HCT116 (cell line): ENCODE measurements at regions not wholly inside any gene's neighbourhood (a gene's known extent, or its start where the extent isn't known, plus 50 kb on each side); places are given as distances from the start of the nearest gene placed in this dataset.

ENCODE experiments used
- ATAC-seq: fragments of 200-7000 bp; cut with Tn5 transposase; 2 replicates; pipeline ENCODE4 v1.9.1; 2020; ENCODE audit warnings: mild to moderate bottlenecking, moderate library complexity
- BruUV-seq: library from RNA; stranded (reverse); fragments of 400-500 nt; replicated peaks from 2 replicates; lab custom pipeline; 2021; lab: Mats Ljungman, UMichigan
- CTCF ChIA-PET: fragments of 300-600 bp; sonication (Branson Sonifier 250); formaldehyde crosslinking; loops from one replicate; lab custom pipeline; 2021; ENCODE audit warnings: antibody characterized with exemption; lab: Charles Lee
- POLR2A ChIA-PET: fragments of 300-600, 350-600 bp; sonication (Branson Sonifier 250); formaldehyde crosslinking; loops from one replicate; lab custom pipeline; 2021; ENCODE audit warnings: antibody characterized with exemption; lab: Charles Lee
- RAD21 ChIA-PET, 2 experiments: fragments of 300-600 bp; sonication (Branson Sonifier 250); formaldehyde crosslinking; loops; one replicate each; lab custom pipeline; 2023; ENCODE audit warnings: low total read pairs in 2 of 2; ENCODE audit not compliant: uncharacterized antibody in 2 of 2, unreplicated experiment in 2 of 2, low non-redundant PET in 1 of 2; lab: Charles Lee
- DNase-seq: peaks from one replicate; pipeline ENCODE4 v3.0.0-alpha.2; 2010; ENCODE audit warnings: low read depth, low spot score
- H2AFZ ChIP-seq: fragments of 200-600 bp; shearing (Covaris generic), sonication (generic); 2 replicates; pipeline ENCODE4 v1.6.1; 2017; ENCODE audit warnings: low read depth, mixed run types, mixed read lengths, antibody characterized with exemption, low read length; ENCODE audit not compliant: poor library complexity, severe bottlenecking
- H3K27ac ChIP-seq: 2 replicates; pipeline ENCODE4 v1.5.1; 2012; ENCODE audit warnings: low read depth, low read length
- H3K27me3 ChIP-seq: fragments of 200-600 bp; sonication (generic); 2 replicates; pipeline ENCODE4 v1.6.1; 2016; ENCODE audit warnings: mixed run types, low read length, mixed read lengths; ENCODE audit not compliant: insufficient read depth
- H3K36me3 ChIP-seq, 2 experiments: fragments of 200-500 bp in 1 of 2; fragments of 200-600 bp in 1 of 2; sonication (Bioruptor generic) in 1 of 2; sonication (generic) in 1 of 2; 2 replicates each; pipeline versions ENCODE4 v1.5.1 to v1.6.1; 2014 to 2016; ENCODE audit warnings: low read length in 2 of 2, inconsistent platforms in 1 of 2, mixed read lengths in 1 of 2, mixed run types in 1 of 2; ENCODE audit not compliant: insufficient read depth in 2 of 2, control insufficient read depth in 1 of 2
- H3K4me1 ChIP-seq, 2 experiments: fragments of 200-600 bp in 1 of 2; sonication (generic) in 1 of 2; 2 replicates each; pipeline versions ENCODE4 v1.5.1 to v1.6.1; 2012 to 2017; ENCODE audit warnings: low read length in 2 of 2, inconsistent platforms in 1 of 2, mild to moderate bottlenecking in 1 of 2, mixed read lengths in 1 of 2, mixed run types in 1 of 2, moderate library complexity in 1 of 2; ENCODE audit not compliant: insufficient read depth in 2 of 2, control insufficient read depth in 1 of 2
- H3K4me2 ChIP-seq: fragments of 200-600 bp; sonication (generic); 2 replicates; pipeline ENCODE4 v1.6.1; 2017; ENCODE audit warnings: mixed run types, low read length, mixed read lengths
- H3K4me3 ChIP-seq, 2 experiments: fragments of 200-600 bp in 1 of 2; sonication (generic) in 1 of 2; replicated peaks in 1 of 2; 2 replicates each; pipeline ENCODE4 v1.5.1; 2011 to 2016; ENCODE audit warnings: low read length in 2 of 2, control low read depth in 1 of 2, low read depth in 1 of 2, mild to moderate bottlenecking in 1 of 2, mixed read lengths in 1 of 2, mixed run types in 1 of 2
- H3K79me2 ChIP-seq: fragments of 200-600 bp; sonication (generic); 2 replicates; pipeline ENCODE4 v1.6.1; 2017; ENCODE audit warnings: mild to moderate bottlenecking, mixed run types, low read length, moderate library complexity, mixed read lengths; ENCODE audit not compliant: insufficient read depth
- H3K9ac ChIP-seq: fragments of 200-600 bp; sonication (generic); 2 replicates; pipeline ENCODE4 v1.6.1; 2016; ENCODE audit warnings: low read length, mixed read lengths
- H3K9me2 ChIP-seq: fragments of 200-600 bp; sonication (generic), shearing (Covaris generic); 2 replicates; pipeline ENCODE4 v1.6.1; 2017; ENCODE audit warnings: mixed run types, mild to moderate bottlenecking, moderate library complexity; ENCODE audit not compliant: insufficient read depth
- H3K9me3 ChIP-seq, 2 experiments: fragments of 200-500 bp in 1 of 2; fragments of 200-600 bp in 1 of 2; sonication (Bioruptor generic) in 1 of 2; sonication (generic) in 1 of 2; 2 replicates each; pipeline ENCODE4 v1.6.1; 2014 to 2017; ENCODE audit warnings: low read length in 2 of 2, mixed read lengths in 2 of 2, inconsistent platforms in 1 of 2, low read depth in 1 of 2, mild to moderate bottlenecking in 1 of 2, mixed run types in 1 of 2, moderate library complexity in 1 of 2; ENCODE audit not compliant: control insufficient read depth in 1 of 2, insufficient read depth in 1 of 2
- H4K20me1 ChIP-seq: fragments of 200-600 bp; sonication (generic), shearing (Covaris generic); 2 replicates; pipeline ENCODE4 v1.6.1; 2017; ENCODE audit warnings: mixed run types, mild to moderate bottlenecking, moderate library complexity; ENCODE audit not compliant: insufficient read depth
- CBX3 ChIP-seq: IDR thresholded peaks from 2 replicates; pipeline ENCODE4 v1.6.1; 2012; ENCODE audit warnings: low read depth
- CEBPB ChIP-seq: IDR thresholded peaks from 2 replicates; pipeline ENCODE4 v1.6.1; 2012; ENCODE audit warnings: low read depth
- EGR1 ChIP-seq: IDR thresholded peaks from 2 replicates; pipeline ENCODE4 v1.6.1; 2012; ENCODE audit warnings: low read depth
- ELF1 ChIP-seq: IDR thresholded peaks from 2 replicates; pipeline ENCODE4 v1.6.1; 2012; ENCODE audit warnings: low read depth, borderline replicate concordance
- EZH2 ChIP-seq: fragments of 200-600 bp; sonication (generic); IDR thresholded peaks from 2 replicates; pipeline ENCODE4 v1.6.1; 2017; ENCODE audit warnings: antibody characterized with exemption, mixed run types
- EZH2phosphoT487 ChIP-seq: fragments of 200-600 bp; IDR thresholded peaks from 2 replicates; pipeline ENCODE4 v1.6.1; 2018; ENCODE audit warnings: antibody characterized with exemption, borderline replicate concordance
- FOSL1 ChIP-seq: IDR thresholded peaks from 2 replicates; pipeline ENCODE4 v1.6.1; 2012; ENCODE audit warnings: low read depth
- JUND ChIP-seq: IDR thresholded peaks from 2 replicates; pipeline ENCODE4 v1.6.1; 2012
- POLR2A ChIP-seq: IDR thresholded peaks from 2 replicates; pipeline ENCODE4 v1.7.0; 2011; ENCODE audit warnings: borderline replicate concordance; ENCODE audit not compliant: insufficient read depth, insufficient read length; ENCODE audit errors: extremely low read depth
- RAD21 ChIP-seq: IDR thresholded peaks from 2 replicates; pipeline ENCODE4 v1.6.1; 2012; ENCODE audit warnings: low read depth, mild to moderate bottlenecking
- SP1 ChIP-seq: IDR thresholded peaks from 2 replicates; pipeline ENCODE4 v1.6.1; 2012; ENCODE audit warnings: low read depth
- TCF7L2 ChIP-seq: IDR thresholded peaks from 2 replicates; pipeline ENCODE4 v1.7.0; 2011; ENCODE audit warnings: borderline replicate concordance, inconsistent platforms; ENCODE audit not compliant: insufficient read depth, insufficient read length; ENCODE audit errors: extremely low read depth
- YY1 ChIP-seq: IDR thresholded peaks from 2 replicates; pipeline ENCODE4 v1.6.1; 2011; ENCODE audit warnings: low read length, low read depth, moderate library complexity, mild to moderate bottlenecking; ENCODE audit not compliant: insufficient replicate concordance; ENCODE audit errors: extremely low read depth
- ZFX ChIP-seq: fragments of 450-650 bp; IDR thresholded peaks from 2 replicates; pipeline ENCODE4 v1.6.1; 2017
- ZNF274 ChIP-seq: fragments of 200-500 bp; sonication (Bioruptor generic); IDR thresholded peaks from 2 replicates; pipeline ENCODE4 v1.6.1; 2014; ENCODE audit warnings: mild to moderate bottlenecking, low read depth, low read length, inconsistent platforms
- intact Hi-C: fragments of 100-400 bp; cut with micrococcal nuclease; formaldehyde crosslinking; loops from 2 replicates; pipeline ENCODE4 v1.10.0; 2022
- TF ChIP-seq, protein P1 (sequence below): IDR thresholded peaks from 2 replicates; pipeline ENCODE4 v1.6.1; 2012
- TF ChIP-seq, protein P2 (sequence below): IDR thresholded peaks from 2 replicates; pipeline ENCODE4 v1.6.1; 2011; ENCODE audit warnings: mild to moderate bottlenecking, low read length, moderate library complexity; ENCODE audit not compliant: insufficient replicate concordance; ENCODE audit errors: extremely low read depth
- TF ChIP-seq, protein P3 (sequence below): IDR thresholded peaks from 2 replicates; pipeline ENCODE4 v1.6.1; 2012
- TF ChIP-seq, protein P4 (sequence below), 3 experiments: fragments of 200-600 bp in 1 of 3; sonication (generic) in 1 of 3; IDR thresholded peaks in 2 of 3; conservative IDR thresholded peaks in 1 of 3; 2 replicates each; pipeline ENCODE4 v1.5.1; 2012 to 2017; ENCODE audit warnings: low read depth in 2 of 3, low read length in 2 of 3, antibody characterized with exemption in 1 of 3, borderline replicate concordance in 1 of 3, control low read depth in 1 of 3, mild to moderate bottlenecking in 1 of 3, mixed read lengths in 1 of 3, mixed run types in 1 of 3, moderate library complexity in 1 of 3; ENCODE audit not compliant: insufficient read depth in 1 of 3

DNA sequence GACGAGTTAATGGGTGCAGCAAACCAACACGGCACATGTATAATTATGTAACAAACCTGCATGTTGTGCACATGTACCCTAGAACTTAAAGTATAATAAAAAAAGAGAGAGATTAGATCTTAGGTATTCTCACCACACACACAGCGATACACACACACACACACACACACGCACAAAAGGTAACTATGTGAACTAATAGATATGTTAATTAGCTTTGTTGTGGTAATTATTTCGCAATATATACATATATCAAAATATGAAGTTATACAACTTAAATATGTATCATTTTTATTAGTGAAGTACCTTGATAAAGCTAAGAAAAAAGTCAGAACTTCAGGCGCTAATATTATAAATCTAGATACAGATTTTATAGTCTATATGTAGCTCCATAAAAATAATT lies 849.2 kb downstream of the IPMK start:
- Histone ChIP-seq H3K27me3 (no peaks in the 10 kb centered on the region), H4K20me1 (no peaks in the 10 kb centered on the region), H3K9ac (no peak overlapping the region), H2AFZ (no peak overlapping the region), H3K4me3 (no peak overlapping the region), H3K36me3 (no peaks in the 10 kb centered on the region), H3K4me1 (no peaks in the 10 kb centered on the region), H3K9me2 (no peaks in the 10 kb centered on the region), H3K27ac (no peak overlapping the region), H3K9me3 (peaks cover 0 to 4% of the 10 kb centered on the region in 2 experiments; a peak in 2 of 4 replicates), H3K79me2 (no peaks in the 10 kb centered on the region), H3K4me2 (no peak overlapping the region)
- ATAC-seq (no peak), DNase-seq (no peak)
- CTCF ChIA-PET: no interaction called here
- POLR2A ChIA-PET: no interaction called here
- RAD21 ChIA-PET: no interaction called here
- TF ChIP-seq ELF1 (no peak), SP1 (no peak), EZH2phosphoT487 (no peak), ZNF274 (no peak), CBX3 (no peak), EZH2 (no peak), FOSL1 (no peak), ZFX (no peak), YY1 (no peak), JUND (no peak), EGR1 (no peak), TCF7L2 (no peak), RAD21 (no peak), CEBPB (no peak), POLR2A (no peak)
- TF ChIP-seq, protein P1, sequence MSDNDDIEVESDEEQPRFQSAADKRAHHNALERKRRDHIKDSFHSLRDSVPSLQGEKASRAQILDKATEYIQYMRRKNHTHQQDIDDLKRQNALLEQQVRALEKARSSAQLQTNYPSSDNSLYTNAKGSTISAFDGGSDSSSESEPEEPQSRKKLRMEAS: no peak
- TF ChIP-seq, protein P2, sequence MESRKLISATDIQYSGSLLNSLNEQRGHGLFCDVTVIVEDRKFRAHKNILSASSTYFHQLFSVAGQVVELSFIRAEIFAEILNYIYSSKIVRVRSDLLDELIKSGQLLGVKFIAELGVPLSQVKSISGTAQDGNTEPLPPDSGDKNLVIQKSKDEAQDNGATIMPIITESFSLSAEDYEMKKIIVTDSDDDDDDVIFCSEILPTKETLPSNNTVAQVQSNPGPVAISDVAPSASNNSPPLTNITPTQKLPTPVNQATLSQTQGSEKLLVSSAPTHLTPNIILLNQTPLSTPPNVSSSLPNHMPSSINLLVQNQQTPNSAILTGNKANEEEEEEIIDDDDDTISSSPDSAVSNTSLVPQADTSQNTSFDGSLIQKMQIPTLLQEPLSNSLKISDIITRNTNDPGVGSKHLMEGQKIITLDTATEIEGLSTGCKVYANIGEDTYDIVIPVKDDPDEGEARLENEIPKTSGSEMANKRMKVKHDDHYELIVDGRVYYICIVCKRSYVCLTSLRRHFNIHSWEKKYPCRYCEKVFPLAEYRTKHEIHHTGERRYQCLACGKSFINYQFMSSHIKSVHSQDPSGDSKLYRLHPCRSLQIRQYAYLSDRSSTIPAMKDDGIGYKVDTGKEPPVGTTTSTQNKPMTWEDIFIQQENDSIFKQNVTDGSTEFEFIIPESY: no peak
- TF ChIP-seq, protein P3, sequence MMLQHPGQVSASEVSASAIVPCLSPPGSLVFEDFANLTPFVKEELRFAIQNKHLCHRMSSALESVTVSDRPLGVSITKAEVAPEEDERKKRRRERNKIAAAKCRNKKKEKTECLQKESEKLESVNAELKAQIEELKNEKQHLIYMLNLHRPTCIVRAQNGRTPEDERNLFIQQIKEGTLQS: no peak
- TF ChIP-seq, protein P4, sequence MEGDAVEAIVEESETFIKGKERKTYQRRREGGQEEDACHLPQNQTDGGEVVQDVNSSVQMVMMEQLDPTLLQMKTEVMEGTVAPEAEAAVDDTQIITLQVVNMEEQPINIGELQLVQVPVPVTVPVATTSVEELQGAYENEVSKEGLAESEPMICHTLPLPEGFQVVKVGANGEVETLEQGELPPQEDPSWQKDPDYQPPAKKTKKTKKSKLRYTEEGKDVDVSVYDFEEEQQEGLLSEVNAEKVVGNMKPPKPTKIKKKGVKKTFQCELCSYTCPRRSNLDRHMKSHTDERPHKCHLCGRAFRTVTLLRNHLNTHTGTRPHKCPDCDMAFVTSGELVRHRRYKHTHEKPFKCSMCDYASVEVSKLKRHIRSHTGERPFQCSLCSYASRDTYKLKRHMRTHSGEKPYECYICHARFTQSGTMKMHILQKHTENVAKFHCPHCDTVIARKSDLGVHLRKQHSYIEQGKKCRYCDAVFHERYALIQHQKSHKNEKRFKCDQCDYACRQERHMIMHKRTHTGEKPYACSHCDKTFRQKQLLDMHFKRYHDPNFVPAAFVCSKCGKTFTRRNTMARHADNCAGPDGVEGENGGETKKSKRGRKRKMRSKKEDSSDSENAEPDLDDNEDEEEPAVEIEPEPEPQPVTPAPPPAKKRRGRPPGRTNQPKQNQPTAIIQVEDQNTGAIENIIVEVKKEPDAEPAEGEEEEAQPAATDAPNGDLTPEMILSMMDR (IDR thresholded peaks at IDR 0.05 in 2 of 3, conservative IDR thresholded peaks at IDR 0.05 in 1 of 3; ENCODE audit: borderline replicate concordance in 1 of 3, insufficient read depth in 1 of 3, low read depth in 2 of 3, low read length in 2 of 3): no peak
- BruUV-seq: no TSS peak
- intact Hi-C loops: no loop called here
